K562 (cell line): ENCODE measurements at regions not wholly inside any gene's neighbourhood (a gene's known extent, or its start where the extent isn't known, plus 50 kb on each side); places are given as distances from the start of the nearest gene placed in this dataset.

Experiments
- ATAC-seq: fragments of 200-7000 bp; cut with Tn5 transposase; 3 replicates; pipeline ENCODE4 v1.9.1; 2020; ENCODE audit warnings: moderate library complexity
- BruUV-seq: library from RNA; stranded (reverse); fragments of 400-500 nt; replicated peaks from 2 replicates; lab custom pipeline; 2021; lab: Mats Ljungman, UMichigan
- CTCF ChIA-PET: fragments of 300-600 bp; formaldehyde crosslinking; extraction: SDS; loops from one replicate; lab custom pipeline; 2021; ENCODE audit warnings: low intra/inter-chr PET ratio; lab: Yijun Ruan, JAX
- POLR2A ChIA-PET: fragments of 300-600, 350-650 bp; sonication (Branson Sonifier 250); formaldehyde crosslinking; extraction: SDS; loops from one replicate; lab custom pipeline; 2021; ENCODE audit warnings: antibody characterized with exemption, inconsistent platforms; lab: Yijun Ruan, JAX
- DNase-seq, 4 experiments: peaks; one replicate each; pipeline versions ENCODE4 v3.0.0 to v3.0.0-alpha.2; 2011 to 2018; ENCODE audit warnings: low spot score in 3 of 4, mixed read lengths in 3 of 4; ENCODE audit errors: extremely low read depth in 1 of 4
- FAIRE-seq: peaks from 2 replicates; lab custom pipeline; 2011; peaks lifted over from hg19 to GRCh38; lab: Jason Lieb, UNC
- H2AFZ ChIP-seq: 2 replicates; pipeline ENCODE4 v1.6.0; 2011; ENCODE audit warnings: low read depth, low read length, control low read depth, inconsistent platforms
- H3K27ac ChIP-seq: fragments of 200-600 bp; 3 replicates; pipeline ENCODE4 v1.8.0; 2011; ENCODE audit warnings: low read depth, mild to moderate bottlenecking, control low read depth, inconsistent platforms, low read length, moderate library complexity, mixed read lengths; ENCODE audit errors: extremely low read depth
- H3K27me3 ChIP-seq, 2 experiments: fragments of 300-600 bp in 1 of 2; 2 replicates in 1 of 2; 3 replicates in 1 of 2; pipeline versions ENCODE4 v1.6.0 to v1.8.0; 2011; ENCODE audit warnings: inconsistent platforms in 2 of 2, low read length in 2 of 2, mild to moderate bottlenecking in 1 of 2, mixed read lengths in 1 of 2, moderate library complexity in 1 of 2; ENCODE audit not compliant: control insufficient read depth in 2 of 2, insufficient read depth in 2 of 2
- H3K36me3 ChIP-seq: fragments of 300-600 bp; 3 replicates; pipeline ENCODE4 v1.8.0; 2011; ENCODE audit warnings: mild to moderate bottlenecking, low read length, inconsistent platforms; ENCODE audit not compliant: control insufficient read depth, insufficient read depth
- H3K4me1 ChIP-seq, 2 experiments: fragments of 200-600 bp in 1 of 2; replicated peaks in 1 of 2; 2 replicates in 1 of 2; 3 replicates in 1 of 2; pipeline versions ENCODE4 v1.5.1 to v1.8.0; 2011; ENCODE audit warnings: inconsistent platforms in 2 of 2, low read length in 2 of 2, mild to moderate bottlenecking in 1 of 2, mixed read lengths in 1 of 2, moderate library complexity in 1 of 2; ENCODE audit not compliant: control insufficient read depth in 2 of 2, insufficient read depth in 2 of 2
- H3K4me2 ChIP-seq: 2 replicates; pipeline ENCODE4 v1.6.1; 2011; ENCODE audit warnings: low read length, control low read depth, inconsistent platforms, mixed read lengths; ENCODE audit not compliant: insufficient read depth
- H3K4me3 ChIP-seq: fragments of 200-600 bp; sonication (generic), shearing (Covaris generic); 2 replicates; pipeline ENCODE4 v1.5.1; 2016; ENCODE audit warnings: control low read depth, inconsistent platforms
- H3K79me2 ChIP-seq: fragments of 200-600 bp; 3 replicates; pipeline ENCODE4 v1.8.0; 2011; ENCODE audit warnings: low read length, inconsistent platforms; ENCODE audit not compliant: control insufficient read depth, insufficient read depth
- H3K9ac ChIP-seq, 2 experiments: 2 replicates each; pipeline versions ENCODE4 v1.6.0 to v1.6.1; 2011; ENCODE audit warnings: low read depth in 2 of 2, low read length in 2 of 2, control low read depth in 1 of 2, inconsistent platforms in 1 of 2, mild to moderate bottlenecking in 1 of 2, mixed read lengths in 1 of 2; ENCODE audit not compliant: insufficient read depth in 1 of 2
- H3K9me1 ChIP-seq: one replicate; pipeline ENCODE4 v1.6.0; 2011; ENCODE audit warnings: inconsistent platforms, mild to moderate bottlenecking, low read length, moderate library complexity; ENCODE audit not compliant: control insufficient read depth, insufficient read depth
- H3K9me3 ChIP-seq: replicated peaks from 2 replicates; pipeline ENCODE4 v1.5.1; 2011; ENCODE audit warnings: low read depth, low read length, inconsistent platforms; ENCODE audit not compliant: control insufficient read depth, insufficient read depth
- H4K20me1 ChIP-seq: replicated peaks from 2 replicates; pipeline ENCODE4 v1.6.1; 2011; ENCODE audit warnings: low read length, inconsistent platforms, mixed read lengths; ENCODE audit not compliant: control insufficient read depth, insufficient read depth
- ATF1 ChIP-seq, 2 experiments: fragments of 450-650 bp in 1 of 2; IDR thresholded peaks; 2 replicates each; pipeline ENCODE4 v1.6.1; 2016; ENCODE audit warnings: missing compliant biosample characterization in 1 of 2, missing genetic modification characterization in 1 of 2
- FOXK2 ChIP-seq, 2 experiments: fragments of 450-650 bp; IDR thresholded peaks in 1 of 2; conservative IDR thresholded peaks in 1 of 2; 2 replicates each; pipeline ENCODE4 v1.6.1; 2016; ENCODE audit warnings: low read depth in 2 of 2, mild to moderate bottlenecking in 1 of 2
- FOXM1 ChIP-seq, 2 experiments: fragments of 450-650 bp in 1 of 2; sonication (generic) in 1 of 2; formaldehyde crosslinking in 1 of 2; IDR thresholded peaks; 2 replicates each; pipeline versions ENCODE4 v1.6.1 to v1.9.0; 2017 to 2022; ENCODE audit warnings: low read depth in 2 of 2, mild to moderate bottlenecking in 2 of 2, missing genetic modification reagents in 1 of 2, moderate library complexity in 1 of 2
- PHTF2 ChIP-seq: fragments of 250-450 bp; sonication (Bioruptor Pico); IDR thresholded peaks from 2 replicates; pipeline ENCODE4 v1.5.0; 2021; ENCODE audit warnings: mild to moderate bottlenecking
- SMAD2 ChIP-seq: fragments of 150-350 bp; IDR thresholded peaks from 2 replicates; pipeline ENCODE4 v1.6.1; 2014; ENCODE audit warnings: low read depth, mild to moderate bottlenecking, low read length
- ZNF175 ChIP-seq: fragments of 200-800 bp; sonication (Bioruptor generic); IDR thresholded peaks from 2 replicates; pipeline ENCODE4 v1.6.1; 2016; ENCODE audit warnings: low read depth, mild to moderate bottlenecking, missing genetic modification characterization, missing compliant biosample characterization
- ZNF263 ChIP-seq: sonication (generic); formaldehyde crosslinking; IDR thresholded peaks from 2 replicates; pipeline ENCODE4 v1.8.0; 2022; ENCODE audit warnings: mild to moderate bottlenecking, missing genetic modification reagents, borderline replicate concordance
- WGBS: fragments of 100-300 bp; shearing (Covaris generic); methylation state at CpG from one replicate; pipeline ENCODE4 v1.1.6; 2016; ENCODE audit warnings: low coverage, mixed read lengths; ENCODE audit not compliant: insufficient coverage; ENCODE audit errors: missing lambda C conversion rate; 5-methylcytosine and 5-hydroxymethylcytosine counted together
- in situ Hi-C: fragments of 300-500 bp; cut with MboI; formaldehyde crosslinking; loops from 4 replicates; pipeline ENCODE4 v1.15.0; 2018; ENCODE audit warnings: inconsistent platforms, mixed read lengths
- intact Hi-C: fragments of 100-400 bp; cut with micrococcal nuclease; formaldehyde crosslinking; loops from 2 replicates; pipeline ENCODE4 v1.14.2; 2022
- TF ChIP-seq, protein P1 (sequence below): fragments of 150-350 bp; IDR thresholded peaks from 2 replicates; pipeline ENCODE4 v1.6.1; 2014; ENCODE audit warnings: low read depth, mild to moderate bottlenecking, low read length, borderline replicate concordance
- TF ChIP-seq, protein P2 (sequence below): fragments of 250-450 bp; sonication (Bioruptor Pico); IDR thresholded peaks from 2 replicates; pipeline ENCODE4 v1.6.1; 2021; ENCODE audit warnings: mild to moderate bottlenecking
- TF ChIP-seq, protein P3 (sequence below): fragments of 450-650 bp; IDR thresholded peaks from 2 replicates; pipeline ENCODE4 v1.6.1; 2017; ENCODE audit warnings: antibody characterized with exemption
- TF ChIP-seq, protein P4 (sequence below), 2 experiments: IDR thresholded peaks in 1 of 2; conservative IDR thresholded peaks in 1 of 2; 2 replicates each; pipeline ENCODE4 v1.6.1; 2016; ENCODE audit warnings: low read depth in 2 of 2, mild to moderate bottlenecking in 1 of 2, missing compliant biosample characterization in 1 of 2, missing genetic modification characterization in 1 of 2, moderate library complexity in 1 of 2

DNA sequence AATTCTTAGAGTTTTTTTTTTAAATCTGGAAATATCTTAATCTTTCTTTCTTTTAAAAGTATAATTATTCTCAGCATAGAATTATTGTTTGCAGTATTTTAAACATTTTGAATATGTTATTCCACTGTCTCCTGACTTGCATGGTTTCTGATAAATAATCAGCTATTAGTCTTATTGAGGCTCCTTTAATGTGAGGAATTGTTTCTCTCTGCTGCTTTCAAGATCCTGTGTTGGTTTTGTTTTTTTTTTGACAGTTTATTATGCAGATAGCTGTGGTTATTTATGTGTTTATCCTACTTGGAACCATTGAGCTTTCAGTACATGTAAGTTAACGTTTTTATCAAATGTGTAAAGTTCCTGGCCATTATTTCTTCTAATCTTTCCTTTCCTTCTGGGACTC lies 477.9 kb upstream of the HTR2A start (continued):
- TF ChIP-seq ATF1 (CRISPR knock-in tag; IDR thresholded peaks at IDR 0.05) (no peak), ATF1 (tag; IDR thresholded peaks at IDR 0.05) (no peak)
- TF ChIP-seq, protein P1, sequence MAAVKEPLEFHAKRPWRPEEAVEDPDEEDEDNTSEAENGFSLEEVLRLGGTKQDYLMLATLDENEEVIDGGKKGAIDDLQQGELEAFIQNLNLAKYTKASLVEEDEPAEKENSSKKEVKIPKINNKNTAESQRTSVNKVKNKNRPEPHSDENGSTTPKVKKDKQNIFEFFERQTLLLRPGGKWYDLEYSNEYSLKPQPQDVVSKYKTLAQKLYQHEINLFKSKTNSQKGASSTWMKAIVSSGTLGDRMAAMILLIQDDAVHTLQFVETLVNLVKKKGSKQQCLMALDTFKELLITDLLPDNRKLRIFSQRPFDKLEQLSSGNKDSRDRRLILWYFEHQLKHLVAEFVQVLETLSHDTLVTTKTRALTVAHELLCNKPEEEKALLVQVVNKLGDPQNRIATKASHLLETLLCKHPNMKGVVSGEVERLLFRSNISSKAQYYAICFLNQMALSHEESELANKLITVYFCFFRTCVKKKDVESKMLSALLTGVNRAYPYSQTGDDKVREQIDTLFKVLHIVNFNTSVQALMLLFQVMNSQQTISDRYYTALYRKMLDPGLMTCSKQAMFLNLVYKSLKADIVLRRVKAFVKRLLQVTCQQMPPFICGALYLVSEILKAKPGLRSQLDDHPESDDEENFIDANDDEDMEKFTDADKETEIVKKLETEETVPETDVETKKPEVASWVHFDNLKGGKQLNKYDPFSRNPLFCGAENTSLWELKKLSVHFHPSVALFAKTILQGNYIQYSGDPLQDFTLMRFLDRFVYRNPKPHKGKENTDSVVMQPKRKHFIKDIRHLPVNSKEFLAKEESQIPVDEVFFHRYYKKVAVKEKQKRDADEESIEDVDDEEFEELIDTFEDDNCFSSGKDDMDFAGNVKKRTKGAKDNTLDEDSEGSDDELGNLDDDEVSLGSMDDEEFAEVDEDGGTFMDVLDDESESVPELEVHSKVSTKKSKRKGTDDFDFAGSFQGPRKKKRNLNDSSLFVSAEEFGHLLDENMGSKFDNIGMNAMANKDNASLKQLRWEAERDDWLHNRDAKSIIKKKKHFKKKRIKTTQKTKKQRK = no peak

DNA sequence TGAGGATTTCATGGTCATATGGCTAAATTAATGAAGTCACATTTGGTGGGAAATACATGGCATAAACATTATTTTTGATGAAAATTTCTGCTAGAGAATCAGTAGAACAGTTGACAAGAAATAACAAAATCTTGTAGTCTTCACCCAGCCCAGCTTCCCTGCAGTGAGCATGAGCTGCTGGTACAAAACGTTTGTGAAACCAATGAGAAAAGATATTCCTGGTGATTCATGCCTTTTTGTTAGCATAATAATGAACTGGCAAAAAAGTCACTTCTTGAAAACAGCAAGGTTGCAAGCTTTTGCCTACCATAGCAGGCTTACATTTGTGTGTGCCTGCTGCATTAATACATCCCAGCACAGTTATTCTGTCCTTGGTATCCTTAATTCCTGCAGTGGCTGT lies 475.9 kb upstream of the HTR2A start:
- H3K9ac ChIP-seq = no peak overlapping the region
- 0% methylated on average over 1 of the region's 1 CpG for WGBS
- H2AFZ ChIP-seq = no peak overlapping the region
- H3K9me1 ChIP-seq = no peaks in the 10 kb centered on the region
- H3K4me2 ChIP-seq = no peak overlapping the region
- in situ Hi-C loops (no loop called here), intact Hi-C loops (no loop called here)
- no peaks in the 10 kb centered on the region for H4K20me1 ChIP-seq
- H3K9me3 ChIP-seq = no peaks in the 10 kb centered on the region
- H3K27me3 ChIP-seq = no peaks in the 10 kb centered on the region
- no peak for FAIRE-seq
- H3K4me1 ChIP-seq = no peaks in the 10 kb centered on the region
- H3K36me3 ChIP-seq = no peaks in the 10 kb centered on the region
- no TSS peak for BruUV-seq
- no peak overlapping the region for H3K4me3 ChIP-seq
- DNase-seq = no peak
- ATAC-seq = no peak
- ChIA-PET POLR2A (no interaction called here), CTCF (no interaction called here)
- no peak overlapping the region for H3K27ac ChIP-seq
- H3K79me2 ChIP-seq = no peaks in the 10 kb centered on the region
- TF ChIP-seq, protein P2, sequence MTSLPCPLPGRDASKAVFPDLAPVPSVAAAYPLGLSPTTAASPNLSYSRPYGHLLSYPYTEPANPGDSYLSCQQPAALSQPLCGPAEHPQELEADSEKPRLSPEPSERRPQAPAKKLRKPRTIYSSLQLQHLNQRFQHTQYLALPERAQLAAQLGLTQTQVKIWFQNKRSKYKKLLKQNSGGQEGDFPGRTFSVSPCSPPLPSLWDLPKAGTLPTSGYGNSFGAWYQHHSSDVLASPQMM (CRISPR knock-in tag) = no peak
- TF ChIP-seq, protein P3, sequence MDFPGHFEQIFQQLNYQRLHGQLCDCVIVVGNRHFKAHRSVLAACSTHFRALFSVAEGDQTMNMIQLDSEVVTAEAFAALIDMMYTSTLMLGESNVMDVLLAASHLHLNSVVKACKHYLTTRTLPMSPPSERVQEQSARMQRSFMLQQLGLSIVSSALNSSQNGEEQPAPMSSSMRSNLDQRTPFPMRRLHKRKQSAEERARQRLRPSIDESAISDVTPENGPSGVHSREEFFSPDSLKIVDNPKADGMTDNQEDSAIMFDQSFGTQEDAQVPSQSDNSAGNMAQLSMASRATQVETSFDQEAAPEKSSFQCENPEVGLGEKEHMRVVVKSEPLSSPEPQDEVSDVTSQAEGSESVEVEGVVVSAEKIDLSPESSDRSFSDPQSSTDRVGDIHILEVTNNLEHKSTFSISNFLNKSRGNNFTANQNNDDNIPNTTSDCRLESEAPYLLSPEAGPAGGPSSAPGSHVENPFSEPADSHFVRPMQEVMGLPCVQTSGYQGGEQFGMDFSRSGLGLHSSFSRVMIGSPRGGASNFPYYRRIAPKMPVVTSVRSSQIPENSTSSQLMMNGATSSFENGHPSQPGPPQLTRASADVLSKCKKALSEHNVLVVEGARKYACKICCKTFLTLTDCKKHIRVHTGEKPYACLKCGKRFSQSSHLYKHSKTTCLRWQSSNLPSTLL = no peak
- TF ChIP-seq ZNF175 (CRISPR knock-in tag) = no peak
- TF ChIP-seq FOXK2 (conservative IDR thresholded peaks at IDR 0.05 in 1 of 2, IDR thresholded peaks at IDR 0.05 in 1 of 2; ENCODE audit: low read depth in 2 of 2) = no peak
- no peak for TF ChIP-seq FOXM1 (IDR thresholded peaks at IDR 0.05; ENCODE audit: low read depth)
- no peak for TF ChIP-seq FOXM1 (CRISPR knock-in tag; IDR thresholded peaks at IDR 0.05; ENCODE audit: low read depth)
- no peak for TF ChIP-seq SMAD2
- no peak for TF ChIP-seq ZNF263 (CRISPR knock-in tag)
- TF ChIP-seq, protein P4, sequence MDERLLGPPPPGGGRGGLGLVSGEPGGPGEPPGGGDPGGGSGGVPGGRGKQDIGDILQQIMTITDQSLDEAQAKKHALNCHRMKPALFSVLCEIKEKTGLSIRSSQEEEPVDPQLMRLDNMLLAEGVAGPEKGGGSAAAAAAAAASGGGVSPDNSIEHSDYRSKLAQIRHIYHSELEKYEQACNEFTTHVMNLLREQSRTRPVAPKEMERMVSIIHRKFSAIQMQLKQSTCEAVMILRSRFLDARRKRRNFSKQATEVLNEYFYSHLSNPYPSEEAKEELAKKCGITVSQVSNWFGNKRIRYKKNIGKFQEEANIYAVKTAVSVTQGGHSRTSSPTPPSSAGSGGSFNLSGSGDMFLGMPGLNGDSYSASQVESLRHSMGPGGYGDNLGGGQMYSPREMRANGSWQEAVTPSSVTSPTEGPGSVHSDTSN (CRISPR knock-in tag; IDR thresholded peaks at IDR 0.05; ENCODE audit: low read depth) = no peak
- TF ChIP-seq, protein P4 (tag; conservative IDR thresholded peaks at IDR 0.05; ENCODE audit: low read depth) = no peak
- no peak for TF ChIP-seq PHTF2 (CRISPR knock-in tag)
